Erythroblast (primary cell): ENCODE measurements at regions not wholly inside any gene's neighbourhood (a gene's known extent, or its start where the extent isn't known, plus 50 kb on each side); places are given as distances from the start of the nearest gene placed in this dataset.

Experiments used
- DNase-seq, 2 experiments: peaks; one replicate each; lab custom pipeline; 2025; lab: John Stamatoyannopoulos, UW
- GATA1 ChIP-seq: IDR thresholded peaks from 2 replicates; pipeline ENCODE4 v1.6.1; 2011; ENCODE audit warnings: low read depth, mild to moderate bottlenecking, control low read depth, low read length, moderate library complexity
- POLR2A ChIP-seq: IDR thresholded peaks from 2 replicates; pipeline ENCODE4 v1.6.1; 2011; ENCODE audit warnings: mild to moderate bottlenecking, low read length

GRCh38 chr2:36087344-36087743, 268.2 kb upstream of the CRIM1 start:
- no peak for TF ChIP-seq POLR2A
- no peak for TF ChIP-seq GATA1
- DNase-seq, result no peak

GRCh38 chr2:36079793-36080192, 275.8 kb upstream of the CRIM1 start:
- no peak for DNase-seq
- TF ChIP-seq GATA1 (no peak), POLR2A (no peak)

GRCh38 chr2:36074008-36074407, 281.6 kb upstream of the CRIM1 start:
- DNase-seq, result no peak
- TF ChIP-seq GATA1 (no peak), POLR2A (no peak)

DNA sequence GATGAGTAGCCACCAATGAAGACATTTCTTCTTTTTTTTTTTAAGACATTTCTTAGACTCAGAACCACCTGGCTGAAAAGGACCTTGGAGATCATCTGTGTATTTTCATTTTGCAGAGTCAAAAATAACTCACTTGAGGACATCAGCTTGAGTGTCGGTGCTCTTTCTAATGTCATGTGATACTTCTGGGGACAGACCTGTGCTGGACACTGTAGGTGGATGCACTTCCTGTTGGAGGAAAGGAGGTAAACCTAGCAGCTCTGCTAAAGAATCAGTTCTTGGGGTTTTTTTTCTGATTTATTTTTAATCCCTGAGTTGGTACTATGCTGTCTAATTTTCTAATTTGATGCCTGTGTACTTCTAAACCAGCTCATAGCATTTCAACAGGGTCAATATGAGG, 283.9 kb upstream of the CRIM1 start:
- DNase-seq, result no peak
- no peak for TF ChIP-seq POLR2A
- TF ChIP-seq GATA1, result no peak

DNA sequence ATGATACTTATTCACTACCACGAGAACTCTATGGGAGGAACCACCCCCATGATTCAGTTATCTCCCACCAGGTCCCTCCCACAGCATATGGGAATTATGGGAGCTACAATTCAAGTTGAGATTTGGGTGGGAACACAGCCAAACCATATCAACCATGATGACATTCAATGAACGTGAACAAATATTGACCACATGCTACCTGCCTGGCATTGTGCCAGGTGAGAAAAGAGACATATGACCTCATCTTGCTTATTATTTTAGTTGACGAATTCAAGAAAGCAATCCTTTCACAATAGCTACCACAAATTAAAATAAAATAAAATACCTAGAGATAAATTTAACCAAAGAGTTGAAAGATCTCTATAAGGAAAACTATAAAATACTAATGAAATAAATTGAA, 286.5 kb upstream of the CRIM1 start:
- no peak for TF ChIP-seq POLR2A
- no peak for TF ChIP-seq GATA1

GRCh38 chr2:36068086-36068485, 287.5 kb upstream of the CRIM1 start:
- TF ChIP-seq GATA1 (no peak), POLR2A (no peak)
- no peak for DNase-seq

More for the DNA sequence above, 286.5 kb upstream of the CRIM1 start:
- DNase-seq, result no peak

- TF ChIP-seq POLR2A, result no peak
- no peak for TF ChIP-seq GATA1
- DNase-seq, result peak; percentile 25 to 66
Measured at GRCh38 chr2:36060133-36060532, 295.4 kb upstream of the CRIM1 start.

DNA sequence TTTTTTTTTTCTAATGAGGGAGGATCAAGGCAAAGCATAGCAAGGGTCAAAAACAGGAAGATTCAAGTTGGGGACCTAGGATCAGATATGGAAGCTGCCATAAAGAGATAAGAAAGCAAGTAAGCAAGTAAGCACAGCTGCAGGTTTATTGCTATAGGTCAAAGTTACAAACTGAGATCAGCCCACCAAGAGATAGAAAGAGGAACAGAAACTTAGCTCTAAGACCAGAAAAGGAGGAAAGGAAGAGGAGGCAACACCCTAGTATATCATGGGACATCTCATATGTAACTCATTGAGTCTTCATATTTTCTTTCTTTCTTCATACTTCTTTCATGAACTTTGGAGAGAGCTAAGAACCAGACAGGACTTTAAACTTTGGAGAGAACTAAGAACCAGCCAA, 295.9 kb upstream of the CRIM1 start:
- DNase-seq, result peak; percentile 28 to 77

DNA sequence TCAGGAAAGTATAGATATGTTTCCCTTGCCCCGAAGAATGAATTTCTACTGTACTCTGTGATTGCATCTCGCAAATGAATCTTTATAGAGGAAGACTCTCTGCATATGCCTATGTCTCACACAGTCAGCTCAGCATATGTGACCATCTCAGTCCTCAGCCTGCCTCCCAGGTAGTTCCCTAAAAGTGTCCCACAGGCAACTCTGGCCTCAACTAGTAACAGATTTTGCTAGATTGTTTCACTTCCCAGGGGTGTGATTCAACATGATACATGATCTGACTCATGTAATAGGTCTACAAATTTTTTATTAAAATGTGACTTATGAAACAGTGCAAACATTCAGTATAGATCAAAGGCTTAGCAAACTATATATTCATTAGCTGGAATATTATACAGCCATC, 296.6 kb upstream of the CRIM1 start:
- no peak for DNase-seq
- TF ChIP-seq GATA1 (no peak), POLR2A (no peak)

More for the DNA sequence above, 295.9 kb upstream of the CRIM1 start:
- TF ChIP-seq POLR2A, result no peak
- no peak for TF ChIP-seq GATA1

GRCh38 chr2:36058076-36058475, 297.5 kb upstream of the CRIM1 start:
- TF ChIP-seq POLR2A, result no peak
- TF ChIP-seq GATA1, result no peak
- DNase-seq, result no peak

- TF ChIP-seq POLR2A (no peak), GATA1 (no peak)
- DNase-seq, result no peak
Measured at GRCh38 chr2:36052819-36053218, 302.8 kb upstream of the CRIM1 start.

- TF ChIP-seq GATA1 (no peak), POLR2A (no peak)
Measured at GRCh38 chr2:36044411-36044810, 311.2 kb upstream of the CRIM1 start.

DNA sequence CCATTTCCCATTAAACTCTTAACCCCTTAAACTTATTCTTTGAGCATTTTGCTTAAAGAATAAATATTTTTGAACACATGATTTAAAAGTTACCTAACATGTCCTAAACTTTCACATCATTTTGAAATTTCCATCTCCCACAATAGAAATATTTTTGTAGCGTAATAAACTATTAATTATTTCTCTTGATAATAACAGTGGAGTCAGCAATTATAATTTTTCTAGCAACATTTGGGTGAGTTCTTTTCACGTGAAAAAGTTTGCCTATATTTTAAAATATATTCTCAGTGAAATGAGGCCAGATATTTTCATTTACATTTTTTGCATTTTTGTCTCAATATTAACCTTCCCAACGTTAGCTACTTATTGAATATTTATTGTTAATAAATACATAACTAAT, 320.4 kb upstream of the CRIM1 start:
- no peak for DNase-seq
- TF ChIP-seq POLR2A, result no peak
- no peak for TF ChIP-seq GATA1

More at GRCh38 chr2:36044411-36044810, 311.2 kb upstream of the CRIM1 start:
- no peak for DNase-seq

- DNase-seq, result no peak
- no peak for TF ChIP-seq POLR2A
- TF ChIP-seq GATA1, result no peak
Measured at GRCh38 chr2:36032046-36032445, 323.5 kb upstream of the CRIM1 start.

DNA sequence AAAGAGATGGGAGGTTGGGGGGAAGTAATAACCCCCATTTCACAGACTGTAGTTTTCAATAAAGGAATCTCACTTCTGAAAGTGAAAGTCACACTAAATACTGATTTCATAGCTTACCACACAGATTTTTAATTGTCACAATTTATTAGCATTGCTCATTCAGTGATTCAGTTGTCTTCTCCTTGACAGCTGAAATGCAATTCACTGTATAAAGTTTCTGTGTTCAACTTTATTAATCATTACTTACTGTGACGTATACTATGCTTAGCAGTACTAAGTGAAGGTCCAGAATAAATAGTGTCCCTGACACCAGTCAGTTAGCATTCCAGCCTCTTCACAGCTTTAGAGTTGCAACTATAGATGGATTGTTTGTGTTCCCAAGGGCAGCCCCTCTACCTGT, 324.1 kb upstream of the CRIM1 start:
- no peak for DNase-seq

DNA sequence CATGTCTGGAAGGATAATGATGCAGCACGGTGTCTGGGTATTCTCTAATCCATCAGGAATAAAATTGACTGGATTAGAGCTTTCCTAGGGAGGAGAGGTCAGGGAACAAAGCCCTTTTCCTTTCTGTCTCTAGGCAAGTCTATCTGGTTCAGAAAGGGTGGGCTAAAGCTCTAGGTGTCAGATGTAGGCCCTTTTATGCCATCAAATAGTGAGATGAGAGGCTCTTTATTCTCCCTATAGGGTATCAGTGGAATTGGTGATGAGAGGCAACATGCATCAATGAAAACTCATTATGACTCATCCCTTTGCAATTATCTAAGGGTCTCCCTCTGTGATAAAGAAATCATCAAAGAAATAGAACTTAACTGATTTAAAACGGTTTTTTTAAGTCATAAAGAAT, 328.0 kb upstream of the CRIM1 start:
- TF ChIP-seq POLR2A (no peak), GATA1 (no peak)
- DNase-seq, result no peak

More for the DNA sequence above, 324.1 kb upstream of the CRIM1 start:
- TF ChIP-seq POLR2A (no peak), GATA1 (no peak)
